ENCODE measurements at regions not wholly inside any gene's neighbourhood (a gene's known extent, or its start where the extent isn't known, plus 50 kb on each side); places are given as distances from the start of the nearest gene placed in this dataset.

DNA sequence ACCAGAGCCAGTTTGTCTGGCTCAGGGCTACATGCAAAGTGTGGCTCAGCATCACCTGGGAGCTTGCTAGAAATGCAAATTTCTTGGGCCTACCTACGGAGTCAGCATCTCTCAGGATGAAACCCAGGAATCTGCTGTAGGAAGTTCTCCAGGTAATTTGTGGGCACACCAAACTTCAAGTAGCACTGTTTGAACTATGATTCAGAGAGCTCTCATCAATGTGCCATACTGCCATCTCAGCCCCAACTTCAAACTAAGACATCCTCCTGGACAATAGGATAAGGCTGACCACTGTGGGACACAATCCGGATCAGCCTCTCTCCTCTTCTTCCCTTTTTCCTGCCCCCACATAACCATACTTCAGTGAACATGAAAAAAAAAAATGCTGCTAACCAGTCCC is 374.5 kb downstream of the METTL15 start (continued):
- TF ChIP-seq ZNF501 (tag by site-specific recombination; IDR thresholded peaks at IDR 0.05) (no peak), ZNF660 (tag by site-specific recombination; IDR thresholded peaks at IDR 0.05) (no peak), ZEB2 (tag by site-specific recombination; IDR thresholded peaks at IDR 0.05) (no peak), OVOL3 (tag by site-specific recombination; IDR thresholded peaks at IDR 0.05) (no peak)

- Histone ChIP-seq H3K4me1 (ENCODE audit: control insufficient read depth, insufficient read depth, low read length) (no peaks in the 10 kb centered on the region), H3K36me3 (ENCODE audit: control insufficient read depth in 2 of 2, insufficient read depth in 1 of 2, low read length in 2 of 2) (no peaks in the 10 kb centered on the region), H3K9me3 (ENCODE audit: control insufficient read depth, insufficient read depth, low read depth, low read length) (no peaks in the 10 kb centered on the region), H3K27ac (ENCODE audit: extremely low read depth, low read depth, low read length) (no peak overlapping the region), H3K4me3 (ENCODE audit: low read depth, low read length) (no peak overlapping the region)
- ChIA-PET CTCF (interaction anchor here (0.6 kb wide), 1 partner anchor 78 kb away, joined by 3 read pairs; no protein-coding TSS in a partner anchor), POLR2A (no interaction called here)
- no peak for TF ChIP-seq ZNF664 (tag by site-specific recombination; IDR thresholded peaks at IDR 0.05)
- no peak for TF ChIP-seq ZSCAN30 (tag by site-specific recombination; IDR thresholded peaks at IDR 0.05)
- no peak for TF ChIP-seq ZNF19 (tag by site-specific recombination; IDR thresholded peaks at IDR 0.05; ENCODE audit: low read depth)
- TF ChIP-seq, protein P1, sequence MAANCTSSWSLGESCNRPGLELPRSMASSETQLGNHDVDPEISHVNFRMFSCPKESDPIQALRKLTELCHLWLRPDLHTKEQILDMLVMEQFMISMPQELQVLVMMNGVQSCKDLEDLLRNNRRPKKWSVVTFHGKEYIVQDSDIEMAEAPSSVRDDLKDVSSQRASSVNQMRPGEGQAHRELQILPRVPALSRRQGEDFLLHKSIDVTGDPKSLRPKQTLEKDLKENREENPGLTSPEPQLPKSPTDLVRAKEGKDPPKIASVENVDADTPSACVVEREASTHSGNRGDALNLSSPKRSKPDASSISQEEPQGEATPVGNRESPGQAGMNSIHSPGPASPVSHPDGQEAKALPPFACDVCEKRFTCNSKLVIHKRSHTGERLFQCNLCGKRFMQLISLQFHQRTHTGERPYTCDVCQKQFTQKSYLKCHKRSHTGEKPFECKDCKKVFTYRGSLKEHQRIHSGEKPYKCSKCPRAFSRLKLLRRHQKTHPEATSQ (tag by site-specific recombination; IDR thresholded peaks at IDR 0.05), result no peak
- TF ChIP-seq ZFP41 (tag by site-specific recombination; IDR thresholded peaks at IDR 0.05; ENCODE audit: borderline replicate concordance), result no peak
- TF ChIP-seq ZBTB11 (tag by site-specific recombination; conservative IDR thresholded peaks at IDR 0.05; ENCODE audit: low read depth), result no peak
- no peak for TF ChIP-seq ZNF175 (tag by site-specific recombination; IDR thresholded peaks at IDR 0.05)
- TF ChIP-seq ZNF530 (tag by site-specific recombination; IDR thresholded peaks at IDR 0.05; ENCODE audit: low read depth), result no peak
- no peak for TF ChIP-seq ZNF404 (tag by site-specific recombination; IDR thresholded peaks at IDR 0.05)
- no peak for TF ChIP-seq ATF2 (tag by site-specific recombination; IDR thresholded peaks at IDR 0.05; ENCODE audit: low read depth)
- TF ChIP-seq ZBTB17 (tag by site-specific recombination; IDR thresholded peaks at IDR 0.05), result no peak
- TF ChIP-seq ZNF214 (tag by site-specific recombination; IDR thresholded peaks at IDR 0.05; ENCODE audit: borderline replicate concordance), result no peak
- no peak for TF ChIP-seq ZSCAN16 (tag by site-specific recombination; IDR thresholded peaks at IDR 0.05)
- TF ChIP-seq KLF8 (tag by site-specific recombination; IDR thresholded peaks at IDR 0.05), result no peak
- TF ChIP-seq PRDM4 (tag by site-specific recombination; IDR thresholded peaks at IDR 0.05), result no peak
- no peak for TF ChIP-seq ZNF707 (tag by site-specific recombination; IDR thresholded peaks at IDR 0.05)
- no peak for TF ChIP-seq RBAK (tag by site-specific recombination; IDR thresholded peaks at IDR 0.05)
- TF ChIP-seq ZNF366 (tag by site-specific recombination; conservative IDR thresholded peaks at IDR 0.05), result no peak
- no peak for TF ChIP-seq SP3 (tag by site-specific recombination; IDR thresholded peaks at IDR 0.05)
Observed at GRCh38 chr11:28481616-28482480, 373.7 kb downstream of the METTL15 start.
